Ectodermal cell (in vitro differentiated cells): ENCODE measurements at regions not wholly inside any gene's neighbourhood (a gene's known extent, or its start where the extent isn't known, plus 50 kb on each side); places are given as distances from the start of the nearest gene placed in this dataset.

Experiments used
- H3K27ac ChIP-seq: 2 replicates; pipeline ENCODE4 v1.7.0; 2013; ENCODE audit warnings: mild to moderate bottlenecking, low read depth, low read length; ENCODE audit not compliant: insufficient read depth, poor library complexity, severe bottlenecking
- H3K27me3 ChIP-seq: 2 replicates; pipeline ENCODE4 v1.7.0; 2013; ENCODE audit warnings: mild to moderate bottlenecking, low read length; ENCODE audit not compliant: insufficient read depth, control insufficient read depth, poor library complexity, severe bottlenecking
- H3K36me3 ChIP-seq: one replicate; pipeline ENCODE4 v1.7.0; 2013; ENCODE audit warnings: low read length; ENCODE audit not compliant: control insufficient read depth, insufficient read depth
- H3K4me1 ChIP-seq: one replicate; pipeline ENCODE4 v1.7.0; 2013; ENCODE audit warnings: low read length; ENCODE audit not compliant: control insufficient read depth, insufficient read depth
- H3K4me3 ChIP-seq: 2 replicates; pipeline ENCODE4 v1.7.0; 2013; ENCODE audit warnings: low read depth, low read length, control low read depth; ENCODE audit not compliant: insufficient read depth
- H3K9me3 ChIP-seq: 2 replicates; pipeline ENCODE4 v1.7.0; 2013; ENCODE audit warnings: mild to moderate bottlenecking, low read length, moderate library complexity; ENCODE audit not compliant: control insufficient read depth
- WGBS, 2 experiments: methylation state at CpG; one replicate each; pipeline ENCODE4 v1.1.7; 2013; ENCODE audit warnings: missing lambda C conversion rate in 2 of 2; 5-methylcytosine and 5-hydroxymethylcytosine counted together

DNA sequence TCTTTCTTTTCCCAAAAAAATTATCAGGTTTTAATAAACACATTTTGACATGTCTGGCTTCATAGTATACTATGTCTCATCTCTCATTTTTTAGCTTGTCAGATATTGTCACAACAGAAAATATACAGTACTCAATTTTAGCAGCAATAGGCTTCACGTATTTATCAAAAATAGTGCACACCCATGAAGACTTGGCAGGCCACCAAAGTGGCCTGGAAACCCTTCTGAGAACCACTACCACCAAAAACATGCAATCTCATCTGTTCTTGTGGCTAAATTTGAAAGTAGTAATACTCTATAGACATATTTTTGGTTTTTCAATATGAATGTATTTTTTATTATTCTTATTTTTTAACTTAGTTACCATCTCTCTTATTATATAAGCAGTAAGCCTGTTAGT lies 1094.5 kb upstream of the LRRN3 start:
- 100% methylated on average over 1 of the region's 1 CpG for WGBS, 2 experiments
- Histone ChIP-seq H3K36me3 (no peaks in the 10 kb centered on the region), H3K27me3 (no peaks in the 10 kb centered on the region), H3K9me3 (no peaks in the 10 kb centered on the region), H3K4me3 (no peak overlapping the region), H3K27ac (no peak overlapping the region), H3K4me1 (no peaks in the 10 kb centered on the region)

DNA sequence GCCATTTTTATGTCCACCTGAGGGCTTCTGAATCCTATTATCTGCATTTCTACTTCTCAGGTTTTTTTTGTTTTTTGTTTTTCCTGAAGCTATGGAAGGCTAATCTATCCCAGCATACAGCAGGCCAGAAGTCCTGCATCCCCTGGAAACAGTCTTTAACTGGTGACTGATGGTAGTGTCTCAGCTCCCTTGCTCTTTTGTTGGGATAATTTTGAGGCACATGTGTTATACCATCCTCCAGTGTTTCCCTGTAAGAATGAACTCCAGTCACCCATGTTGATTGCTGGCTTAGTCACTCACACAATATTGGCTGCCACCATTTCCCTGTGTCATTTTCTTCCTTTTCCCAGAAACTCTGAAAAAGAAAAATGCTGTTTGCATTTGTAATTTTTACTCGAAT lies 1094.0 kb upstream of the LRRN3 start:
- no peaks in the 10 kb centered on the region for H3K9me3 ChIP-seq
- H3K36me3 ChIP-seq, result no peaks in the 10 kb centered on the region
- H3K27me3 ChIP-seq, result no peaks in the 10 kb centered on the region
- H3K4me1 ChIP-seq, result no peaks in the 10 kb centered on the region
- no peak overlapping the region for H3K27ac ChIP-seq
- H3K4me3 ChIP-seq, result no peak overlapping the region
- 83% methylated on average over 1 of the region's 1 CpG; no CpG with 5 or more reads in 1 of the 2 experiments for WGBS, 2 experiments

DNA sequence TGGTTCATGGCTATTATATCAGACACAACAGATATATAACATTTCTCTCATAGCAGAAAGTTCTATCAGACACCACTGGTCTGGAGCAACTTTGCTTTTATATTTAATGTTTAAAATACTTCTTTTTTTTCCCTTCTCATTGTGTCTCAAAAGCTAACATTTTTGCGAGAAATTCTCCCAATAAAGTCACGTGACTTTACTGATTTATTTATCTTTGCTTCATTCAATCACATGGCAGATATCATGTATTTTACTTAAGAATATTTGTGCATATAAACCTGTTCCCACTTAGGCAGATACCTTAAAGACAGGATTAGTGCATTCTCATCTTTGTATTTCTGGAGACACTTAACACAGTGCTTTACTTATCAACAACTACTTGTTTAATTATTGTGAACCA lies 1093.1 kb upstream of the LRRN3 start:
- Histone ChIP-seq H3K27me3 (no peaks in the 10 kb centered on the region), H3K4me1 (no peaks in the 10 kb centered on the region), H3K27ac (no peak overlapping the region), H3K9me3 (no peaks in the 10 kb centered on the region), H3K36me3 (no peaks in the 10 kb centered on the region), H3K4me3 (no peak overlapping the region)
- WGBS, 2 experiments, result 94 to 100% methylated on average over 2 of the region's 2 CpGs

DNA sequence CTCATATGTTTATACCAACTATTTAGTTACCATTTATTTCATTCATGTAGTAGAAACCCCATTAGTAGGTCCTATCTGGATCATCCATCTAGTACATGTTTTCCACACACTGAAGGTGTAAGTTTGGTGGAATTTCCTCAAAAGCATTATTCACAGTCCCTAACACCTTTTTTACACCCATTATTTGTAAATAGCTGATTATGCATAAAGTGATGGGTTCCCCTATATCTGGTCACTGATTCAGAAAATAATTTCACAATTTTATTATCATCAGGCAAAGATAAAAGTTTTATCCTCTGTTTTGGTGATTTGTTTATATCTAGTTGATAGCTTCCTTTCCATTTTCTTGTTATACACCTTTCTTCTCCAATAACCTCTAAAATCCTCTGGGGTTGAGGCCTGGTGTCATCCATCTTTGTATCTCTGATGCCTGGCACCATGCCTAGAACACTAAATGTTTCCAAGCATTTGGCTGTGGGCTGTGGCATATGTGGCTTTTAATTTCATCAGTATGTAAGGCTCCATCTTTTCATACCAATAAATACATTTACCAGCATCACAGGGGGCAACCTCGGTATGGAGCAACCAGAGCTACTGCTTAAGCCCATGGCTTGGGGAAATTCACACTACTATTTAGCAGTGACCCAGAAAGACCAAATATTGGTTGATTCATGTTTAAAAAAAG lies 1089.5 kb upstream of the LRRN3 start:
- WGBS, 2 experiments, result 73 to 90% methylated on average over 1 of the region's 1 CpG
- Histone ChIP-seq H3K4me3 (no peak overlapping the region), H3K27ac (no peak overlapping the region), H3K36me3 (no peaks in the 10 kb centered on the region), H3K27me3 (no peaks in the 10 kb centered on the region), H3K4me1 (no peaks in the 10 kb centered on the region), H3K9me3 (no peaks in the 10 kb centered on the region)

DNA sequence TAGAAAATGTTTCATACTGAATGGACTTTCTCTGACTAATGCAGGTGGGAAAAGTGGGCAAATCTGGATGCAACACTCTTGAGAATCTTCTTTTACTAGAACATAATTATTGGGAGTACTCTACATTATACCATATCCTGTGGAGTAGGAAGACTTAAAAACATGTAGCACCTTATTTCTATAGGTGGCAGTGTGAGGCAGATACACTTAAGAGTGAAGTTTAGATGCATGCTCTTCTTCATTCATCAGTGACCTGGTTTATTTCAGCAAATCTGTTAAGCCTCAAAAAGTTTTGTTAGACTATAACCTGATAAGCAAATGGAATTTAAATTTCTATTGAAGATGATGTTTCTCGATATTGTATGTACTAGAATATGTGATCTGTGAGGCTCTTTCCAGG lies 1087.1 kb upstream of the LRRN3 start:
- Histone ChIP-seq H3K27me3 (no peaks in the 10 kb centered on the region), H3K27ac (no peak overlapping the region), H3K4me1 (no peaks in the 10 kb centered on the region), H3K9me3 (no peaks in the 10 kb centered on the region), H3K36me3 (no peaks in the 10 kb centered on the region), H3K4me3 (no peak overlapping the region)
- 88 to 100% methylated on average over 1 of the region's 1 CpG for WGBS, 2 experiments

DNA sequence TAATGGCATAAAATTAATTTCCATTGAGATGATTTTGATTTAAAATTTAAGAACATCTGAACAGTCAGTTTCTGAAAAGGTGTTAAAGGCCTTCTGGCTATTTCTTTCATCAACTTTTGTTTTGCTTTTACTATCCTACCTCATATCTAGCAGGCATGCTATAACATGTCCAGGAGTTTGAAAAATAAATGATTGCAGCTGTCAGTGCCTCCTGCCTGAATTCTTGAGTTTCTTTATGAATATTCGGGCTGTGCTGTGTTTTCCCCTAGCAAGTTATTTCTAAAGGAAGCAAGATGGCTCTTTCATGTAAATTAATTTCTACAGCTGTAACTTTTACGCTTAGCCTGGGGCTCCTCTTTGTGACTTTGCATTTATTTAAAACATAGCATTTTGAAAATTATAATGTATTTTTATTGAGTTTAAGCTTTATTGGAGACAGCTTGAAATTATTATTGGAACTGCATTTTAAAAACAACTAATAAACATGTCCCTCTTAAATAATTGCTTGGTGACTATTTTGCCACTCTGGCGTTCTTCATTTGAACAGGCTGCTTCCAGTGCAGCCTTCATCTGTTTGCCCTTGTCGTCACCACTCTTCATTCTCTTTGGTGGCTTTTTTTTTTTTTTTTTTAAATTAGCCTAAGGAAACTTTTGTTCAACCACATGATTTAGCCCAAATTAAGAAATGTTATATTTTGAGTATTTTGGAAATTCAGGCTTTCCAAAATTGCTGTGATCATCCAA lies 1083.4 kb upstream of the LRRN3 start:
- Histone ChIP-seq H3K36me3 (no peaks in the 10 kb centered on the region), H3K27me3 (no peaks in the 10 kb centered on the region), H3K4me1 (no peaks in the 10 kb centered on the region), H3K4me3 (no peak overlapping the region), H3K27ac (no peak overlapping the region), H3K9me3 (no peaks in the 10 kb centered on the region)
- 77 to 87% methylated on average over 2 to 3 of the region's 4 CpGs for WGBS, 2 experiments

DNA sequence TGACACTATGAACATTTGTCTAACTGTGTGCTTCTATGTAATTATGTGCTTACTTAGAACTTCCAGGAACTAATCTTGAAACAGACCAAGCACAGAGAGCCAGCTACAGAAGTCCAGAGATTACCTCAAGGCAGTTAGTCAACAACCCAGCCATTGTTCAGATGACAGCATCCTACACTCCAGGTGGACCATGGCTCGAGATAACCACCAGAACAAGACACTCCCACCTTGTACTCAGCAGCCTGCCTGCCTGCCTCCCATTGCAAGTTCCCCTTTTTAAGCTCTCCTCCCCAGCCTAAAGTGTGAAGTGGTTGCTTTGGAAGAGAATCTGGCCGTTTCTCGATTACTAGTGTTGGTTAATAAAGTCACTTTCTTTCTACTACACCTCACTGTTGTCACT lies 1080.6 kb upstream of the LRRN3 start:
- Histone ChIP-seq H3K9me3 (no peaks in the 10 kb centered on the region), H3K4me3 (no peak overlapping the region), H3K36me3 (no peaks in the 10 kb centered on the region), H3K4me1 (no peaks in the 10 kb centered on the region), H3K27me3 (no peaks in the 10 kb centered on the region), H3K27ac (no peak overlapping the region)
- 85 to 89% methylated on average over 1 to 3 of the region's 3 CpGs for WGBS, 2 experiments

DNA sequence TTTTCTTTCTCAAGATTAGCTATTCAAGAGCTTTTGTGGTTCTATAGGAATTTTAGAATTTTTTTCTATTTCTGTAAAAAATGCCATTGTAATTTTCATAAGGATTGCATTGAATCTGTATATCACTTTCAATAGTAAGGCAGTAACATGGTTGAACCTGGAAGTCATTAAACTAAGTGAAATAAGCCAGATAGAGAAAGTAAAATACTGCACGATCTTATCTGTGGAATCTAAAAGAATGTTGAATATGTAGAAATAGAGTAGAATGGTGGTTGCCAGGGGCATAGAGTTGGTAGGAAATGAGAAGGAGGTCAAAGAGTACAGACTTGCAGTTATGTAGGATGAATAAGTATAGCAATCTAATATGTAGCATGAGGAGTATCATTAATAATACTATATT lies 1073.5 kb upstream of the LRRN3 start:
- H3K4me3 ChIP-seq, result no peak overlapping the region
- H3K4me1 ChIP-seq, result no peaks in the 10 kb centered on the region
- H3K36me3 ChIP-seq, result no peaks in the 10 kb centered on the region
- no peak overlapping the region for H3K27ac ChIP-seq
- no peaks in the 10 kb centered on the region for H3K27me3 ChIP-seq
- no peaks in the 10 kb centered on the region for H3K9me3 ChIP-seq
- 99 to 100% methylated on average over 1 of the region's 1 CpG for WGBS, 2 experiments

DNA sequence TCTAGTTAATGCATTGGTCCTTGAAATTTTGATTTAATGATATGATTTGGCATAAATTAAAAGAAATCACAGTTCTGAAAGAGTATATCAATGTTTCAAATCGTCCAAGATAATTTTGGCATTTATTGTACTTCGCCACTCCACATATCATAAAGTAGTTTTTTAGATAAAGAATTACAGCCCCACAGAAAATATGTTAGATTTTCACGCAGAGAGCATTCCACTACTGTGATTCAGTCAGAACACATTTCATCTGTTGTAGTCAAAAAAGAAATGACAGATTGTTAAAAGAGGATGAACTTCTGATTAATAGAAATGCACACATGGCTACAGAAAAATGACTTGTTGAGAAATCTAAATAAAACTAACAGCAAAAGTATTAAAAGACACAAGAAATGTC lies 1063.5 kb upstream of the LRRN3 start:
- H3K9me3 ChIP-seq, result no peaks in the 10 kb centered on the region
- WGBS, 2 experiments, result 87 to 98% methylated on average over 3 of the region's 3 CpGs
- no peaks in the 10 kb centered on the region for H3K27me3 ChIP-seq
- no peaks in the 10 kb centered on the region for H3K4me1 ChIP-seq
- no peak overlapping the region for H3K4me3 ChIP-seq
- no peak overlapping the region for H3K27ac ChIP-seq
- H3K36me3 ChIP-seq, result no peaks in the 10 kb centered on the region

DNA sequence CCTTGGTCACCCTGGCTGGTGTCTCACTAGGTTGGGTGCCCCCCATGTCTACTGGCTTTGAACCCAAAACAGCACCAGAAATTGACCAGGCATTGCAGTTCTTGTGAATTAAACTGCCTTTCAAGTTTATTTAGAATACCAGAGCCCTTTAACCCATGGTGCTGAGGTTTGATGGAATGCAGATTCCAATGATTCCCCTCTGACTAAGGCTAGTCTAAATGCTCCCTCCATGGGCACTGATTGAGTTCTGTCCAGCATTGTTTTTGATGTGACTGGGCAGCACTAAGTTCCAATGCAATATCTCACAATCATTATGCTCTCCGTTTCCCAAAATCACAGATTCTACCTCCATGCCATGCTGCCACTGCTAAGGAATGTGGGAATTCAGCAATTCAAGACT lies 1047.4 kb upstream of the LRRN3 start:
- H3K4me3 ChIP-seq, result no peak overlapping the region
- no peaks in the 10 kb centered on the region for H3K36me3 ChIP-seq
- H3K27me3 ChIP-seq, result no peaks in the 10 kb centered on the region
- no peaks in the 10 kb centered on the region for H3K4me1 ChIP-seq
- no peaks in the 10 kb centered on the region for H3K9me3 ChIP-seq
- H3K27ac ChIP-seq, result no peak overlapping the region
- 90 to 94% methylated on average over 1 of the region's 1 CpG for WGBS, 2 experiments
